ENCODE measurements at regions not wholly inside any gene's neighbourhood (a gene's known extent, or its start where the extent isn't known, plus 50 kb on each side); places are given as distances from the start of the nearest gene placed in this dataset.

DNA sequence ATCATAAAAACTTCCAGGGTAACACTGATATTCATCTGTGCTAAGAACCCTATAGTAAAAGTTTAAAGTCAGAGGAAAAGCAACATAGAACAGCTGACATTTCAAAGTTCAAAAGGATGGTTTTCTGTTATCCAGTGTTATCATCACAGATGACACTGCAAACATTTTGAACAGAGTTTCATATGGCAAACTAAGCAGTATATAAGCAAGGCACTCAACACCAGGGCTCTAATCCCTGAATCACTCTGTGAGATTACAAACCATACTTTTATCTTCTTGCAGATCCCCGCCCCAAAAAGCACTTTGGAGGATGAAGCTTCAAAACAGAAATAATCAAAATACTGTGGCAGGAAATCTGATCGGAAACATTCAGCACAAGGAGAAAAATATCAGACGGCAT is 508.2 kb upstream of the KIF2B start:
- H3K4me3 ChIP-seq (ENCODE audit: low read depth in 2 of 2, low read length in 1 of 2) = no peak overlapping the region
- H3K36me3 ChIP-seq (replicated peaks in 1 of 2; ENCODE audit: control insufficient read depth in 1 of 2, insufficient read depth in 2 of 2, low read length in 1 of 2) = no peaks in the 10 kb centered on the region
- no peaks in the 10 kb centered on the region for H4K20me1 ChIP-seq (ENCODE audit: insufficient read depth)
- no peaks in the 10 kb centered on the region for H3K27me3 ChIP-seq (ENCODE audit: insufficient read depth)
- H3K4me2 ChIP-seq = no peak overlapping the region
- no peak overlapping the region for H3K27ac ChIP-seq (ENCODE audit: low read depth in 2 of 2, low read length in 1 of 2)
- no peaks in the 10 kb centered on the region for H3K79me2 ChIP-seq (ENCODE audit: insufficient read depth)
- no peak for TF ChIP-seq RCOR1 (IDR thresholded peaks at IDR 0.05; ENCODE audit: low read length)
- TF ChIP-seq, protein P1, sequence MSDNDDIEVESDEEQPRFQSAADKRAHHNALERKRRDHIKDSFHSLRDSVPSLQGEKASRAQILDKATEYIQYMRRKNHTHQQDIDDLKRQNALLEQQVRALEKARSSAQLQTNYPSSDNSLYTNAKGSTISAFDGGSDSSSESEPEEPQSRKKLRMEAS (IDR thresholded peaks at IDR 0.05; ENCODE audit: low read depth) = no peak
- TF ChIP-seq, protein P2, sequence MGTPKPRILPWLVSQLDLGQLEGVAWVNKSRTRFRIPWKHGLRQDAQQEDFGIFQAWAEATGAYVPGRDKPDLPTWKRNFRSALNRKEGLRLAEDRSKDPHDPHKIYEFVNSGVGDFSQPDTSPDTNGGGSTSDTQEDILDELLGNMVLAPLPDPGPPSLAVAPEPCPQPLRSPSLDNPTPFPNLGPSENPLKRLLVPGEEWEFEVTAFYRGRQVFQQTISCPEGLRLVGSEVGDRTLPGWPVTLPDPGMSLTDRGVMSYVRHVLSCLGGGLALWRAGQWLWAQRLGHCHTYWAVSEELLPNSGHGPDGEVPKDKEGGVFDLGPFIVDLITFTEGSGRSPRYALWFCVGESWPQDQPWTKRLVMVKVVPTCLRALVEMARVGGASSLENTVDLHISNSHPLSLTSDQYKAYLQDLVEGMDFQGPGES (IDR thresholded peaks at IDR 0.05; ENCODE audit: low read depth, low read length) = no peak
- CTCF ChIA-PET = no interaction called here
- H3K4me1 ChIP-seq (ENCODE audit: control insufficient read depth in 1 of 2, insufficient read depth in 2 of 2, low read depth in 1 of 2, low read length in 1 of 2) = no peaks in the 10 kb centered on the region
- H3F3A ChIP-seq (replicated peaks; ENCODE audit: insufficient read depth) = no peaks in the 10 kb centered on the region
- H2AFZ ChIP-seq (ENCODE audit: low read depth) = no peak overlapping the region
- WGBS (ENCODE audit: low lambda C conversion rate) = 51% methylated on average over 3 of the region's 3 CpGs
- no peaks in the 10 kb centered on the region for H3K9me2 ChIP-seq
- no peak for DNase-seq
- POLR2A ChIA-PET = no interaction called here
- H3K9ac ChIP-seq = no peak overlapping the region
- H3K9me3 ChIP-seq = peaks cover 17% of the 10 kb centered on the region; the same call in 1 of the 2 replicates

DNA sequence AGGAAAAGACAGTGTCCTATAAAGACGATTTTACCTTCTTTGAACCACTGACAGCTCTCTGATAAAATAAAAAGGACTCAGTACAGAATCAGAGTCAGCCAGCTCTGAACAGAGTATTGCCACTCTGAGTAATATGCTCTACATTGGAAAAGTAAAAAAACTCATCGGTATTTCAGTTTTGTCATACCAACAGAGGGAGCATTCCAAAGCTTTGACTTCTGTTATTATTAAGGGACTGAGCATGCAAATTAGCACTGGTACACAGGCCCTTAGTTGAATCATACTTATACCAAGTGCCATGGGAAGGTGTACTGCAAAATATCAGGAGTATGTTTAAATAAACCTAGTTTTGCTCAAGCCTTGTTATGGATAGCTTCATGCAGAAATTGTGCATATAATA is 509.0 kb upstream of the KIF2B start:
- H2AFZ ChIP-seq (ENCODE audit: low read depth) = no peak overlapping the region
- TF ChIP-seq GATA2 (CRISPR knock-in tag; IDR thresholded peaks at IDR 0.05) (no peak), JUND (IDR thresholded peaks at IDR 0.05) (no peak)
- TF ChIP-seq, protein P3, sequence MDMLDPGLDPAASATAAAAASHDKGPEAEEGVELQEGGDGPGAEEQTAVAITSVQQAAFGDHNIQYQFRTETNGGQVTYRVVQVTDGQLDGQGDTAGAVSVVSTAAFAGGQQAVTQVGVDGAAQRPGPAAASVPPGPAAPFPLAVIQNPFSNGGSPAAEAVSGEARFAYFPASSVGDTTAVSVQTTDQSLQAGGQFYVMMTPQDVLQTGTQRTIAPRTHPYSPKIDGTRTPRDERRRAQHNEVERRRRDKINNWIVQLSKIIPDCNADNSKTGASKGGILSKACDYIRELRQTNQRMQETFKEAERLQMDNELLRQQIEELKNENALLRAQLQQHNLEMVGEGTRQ (IDR thresholded peaks at IDR 0.05; ENCODE audit: borderline replicate concordance, low read depth, low read length) = no peak
- TF ChIP-seq, protein P2 (IDR thresholded peaks at IDR 0.05; ENCODE audit: low read depth, low read length) = no peak
- no peak overlapping the region for H3K27ac ChIP-seq (ENCODE audit: low read depth in 2 of 2, low read length in 1 of 2)
- H3K9ac ChIP-seq = no peak overlapping the region
- H3K4me2 ChIP-seq = no peak overlapping the region
- no peaks in the 10 kb centered on the region for H4K20me1 ChIP-seq (ENCODE audit: insufficient read depth)
- ChIA-PET CTCF (no interaction called here), POLR2A (no interaction called here)
- WGBS (ENCODE audit: low lambda C conversion rate) = 8% methylated on average over 2 of the region's 2 CpGs
- H3K79me2 ChIP-seq (ENCODE audit: insufficient read depth) = no peaks in the 10 kb centered on the region
- H3F3A ChIP-seq (replicated peaks; ENCODE audit: insufficient read depth) = no peaks in the 10 kb centered on the region
- DNase-seq = no peak
- H3K4me3 ChIP-seq (ENCODE audit: low read depth in 2 of 2, low read length in 1 of 2) = no peak overlapping the region
- peaks cover 9% of the 10 kb centered on the region; the same call in 1 of the 2 replicates for H3K9me3 ChIP-seq
- no peaks in the 10 kb centered on the region for H3K4me1 ChIP-seq (ENCODE audit: control insufficient read depth in 1 of 2, insufficient read depth in 2 of 2, low read depth in 1 of 2, low read length in 1 of 2)
- no peaks in the 10 kb centered on the region for H3K36me3 ChIP-seq (replicated peaks in 1 of 2; ENCODE audit: control insufficient read depth in 1 of 2, insufficient read depth in 2 of 2, low read length in 1 of 2)
- no peaks in the 10 kb centered on the region for H3K27me3 ChIP-seq (ENCODE audit: insufficient read depth)
- H3K9me2 ChIP-seq = no peaks in the 10 kb centered on the region

DNA sequence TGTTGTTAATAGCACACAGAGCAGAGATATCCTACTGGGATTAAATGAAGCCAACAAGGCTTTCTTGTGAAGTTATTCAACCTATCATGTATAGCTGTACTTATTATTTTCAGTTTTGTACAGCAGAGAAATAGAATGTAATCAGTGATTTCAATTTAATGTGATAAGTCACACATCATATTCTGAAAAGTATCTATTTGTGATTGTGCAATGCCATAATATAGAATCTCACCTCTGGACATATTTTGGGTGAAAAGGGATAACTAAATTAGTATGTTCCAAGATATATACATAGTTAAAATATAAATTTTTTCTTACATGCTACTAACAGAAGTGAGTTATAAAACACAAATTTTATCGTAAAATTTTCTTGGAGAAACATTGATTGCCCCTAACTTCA is 544.3 kb upstream of the KIF2B start:
- H3K9me2 ChIP-seq = no peaks in the 10 kb centered on the region
- no peak overlapping the region for H2AFZ ChIP-seq (ENCODE audit: low read depth)
- H3K79me2 ChIP-seq (ENCODE audit: insufficient read depth) = no peaks in the 10 kb centered on the region
- H3K4me2 ChIP-seq = no peak overlapping the region
- H3F3A ChIP-seq (replicated peaks; ENCODE audit: insufficient read depth) = no peaks in the 10 kb centered on the region
- H3K36me3 ChIP-seq (replicated peaks in 1 of 2; ENCODE audit: control insufficient read depth in 1 of 2, insufficient read depth in 2 of 2, low read length in 1 of 2) = no peaks in the 10 kb centered on the region
- ChIA-PET CTCF (interaction anchor here (1.6 kb wide), 1 partner anchor 8 kb away, joined by 4 read pairs; no protein-coding TSS in a partner anchor), POLR2A (no interaction called here)
- H3K9ac ChIP-seq = no peak overlapping the region
- no peaks in the 10 kb centered on the region for H3K9me3 ChIP-seq
- no peaks in the 10 kb centered on the region; a peak in 2 of 4 replicates for H3K4me1 ChIP-seq (ENCODE audit: control insufficient read depth in 1 of 2, insufficient read depth in 2 of 2, low read depth in 1 of 2, low read length in 1 of 2)
- no peaks in the 10 kb centered on the region for H4K20me1 ChIP-seq (ENCODE audit: insufficient read depth)
- no peak overlapping the region for H3K27ac ChIP-seq (ENCODE audit: low read depth in 2 of 2, low read length in 1 of 2)
- no peaks in the 10 kb centered on the region for H3K27me3 ChIP-seq (ENCODE audit: insufficient read depth)
- no peak overlapping the region for H3K4me3 ChIP-seq (ENCODE audit: low read depth in 2 of 2, low read length in 1 of 2)
- no peak for DNase-seq
- 13% methylated on average over 1 of the region's 1 CpG for WGBS (ENCODE audit: low lambda C conversion rate)
- no peak for TF ChIP-seq CHD2 (IDR thresholded peaks at IDR 0.05; ENCODE audit: low read length, partially characterized antibody)
- no peak for TF ChIP-seq FOXJ3 (CRISPR knock-in tag; IDR thresholded peaks at IDR 0.05)
- no peak for TF ChIP-seq TAF1 (IDR thresholded peaks at IDR 0.05; ENCODE audit: borderline replicate concordance, low read depth, low read length)
- TF ChIP-seq RFX5 (IDR thresholded peaks at IDR 0.05; ENCODE audit: low read length) = no peak
- TF ChIP-seq RXRA (IDR thresholded peaks at IDR 0.05; ENCODE audit: borderline replicate concordance, low read depth) = no peak
- TF ChIP-seq GABPA (IDR thresholded peaks at IDR 0.05; ENCODE audit: low read depth) = no peak
- TF ChIP-seq RAD21 (IDR thresholded peaks at IDR 0.05; ENCODE audit: low read length) = no peak
- no peak for TF ChIP-seq SMC3 (IDR thresholded peaks at IDR 0.05; ENCODE audit: low read depth, low read length)
- no peak for TF ChIP-seq FOXM1 (IDR thresholded peaks at IDR 0.05; ENCODE audit: low read depth)
- TF ChIP-seq TEAD4 (IDR thresholded peaks at IDR 0.05; ENCODE audit: borderline replicate concordance, insufficient read depth) = no peak
- TF ChIP-seq, protein P4, sequence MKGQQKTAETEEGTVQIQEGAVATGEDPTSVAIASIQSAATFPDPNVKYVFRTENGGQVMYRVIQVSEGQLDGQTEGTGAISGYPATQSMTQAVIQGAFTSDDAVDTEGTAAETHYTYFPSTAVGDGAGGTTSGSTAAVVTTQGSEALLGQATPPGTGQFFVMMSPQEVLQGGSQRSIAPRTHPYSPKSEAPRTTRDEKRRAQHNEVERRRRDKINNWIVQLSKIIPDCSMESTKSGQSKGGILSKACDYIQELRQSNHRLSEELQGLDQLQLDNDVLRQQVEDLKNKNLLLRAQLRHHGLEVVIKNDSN (IDR thresholded peaks at IDR 0.05; ENCODE audit: borderline replicate concordance, low read depth) = no peak
